GM23338 (cell line): ENCODE measurements at regions not wholly inside any gene's neighbourhood (a gene's known extent, or its start where the extent isn't known, plus 50 kb on each side); places are given as distances from the start of the nearest gene placed in this dataset.

ENCODE experiments used
- ATAC-seq: fragments of 200-7000 bp; cut with Tn5 transposase; 3 replicates; pipeline ENCODE4 v1.9.1; 2020
- DNase-seq: peaks from one replicate; pipeline ENCODE4 v3.0.0-alpha.2; 2015; ENCODE audit warnings: low spot score
- H2AFZ ChIP-seq: fragments of 200-600 bp; sonication (generic); 2 replicates; pipeline ENCODE4 v1.8.0; 2016; ENCODE audit warnings: antibody characterized with exemption, mild to moderate bottlenecking, moderate library complexity
- H3F3A ChIP-seq: fragments of 200-600 bp; sonication (generic); replicated peaks from 2 replicates; pipeline ENCODE4 v1.8.0; 2017; ENCODE audit warnings: antibody characterized with exemption, mixed run types, low read depth
- H3K27ac ChIP-seq: fragments of 200-600 bp; sonication (generic); 2 replicates; pipeline ENCODE4 v1.6.1; 2016; ENCODE audit warnings: low read depth
- H3K27me3 ChIP-seq: fragments of 200-600 bp; sonication (generic); 2 replicates; pipeline ENCODE4 v1.8.0; 2016; ENCODE audit warnings: mild to moderate bottlenecking, mixed run types, moderate library complexity; ENCODE audit not compliant: insufficient read depth
- H3K36me3 ChIP-seq: fragments of 200-600 bp; sonication (generic); 2 replicates; pipeline ENCODE4 v1.8.0; 2016; ENCODE audit warnings: mild to moderate bottlenecking; ENCODE audit not compliant: insufficient read depth
- H3K4me1 ChIP-seq: fragments of 200-600 bp; sonication (generic); 2 replicates; pipeline ENCODE4 v1.8.0; 2016; ENCODE audit warnings: mild to moderate bottlenecking, moderate library complexity; ENCODE audit not compliant: insufficient read depth
- H3K4me2 ChIP-seq: fragments of 200-600 bp; sonication (generic); 2 replicates; pipeline ENCODE4 v1.7.1; 2017; ENCODE audit warnings: mixed run types
- H3K4me3 ChIP-seq: fragments of 200-600 bp; sonication (generic); 2 replicates; pipeline ENCODE4 v1.6.1; 2016; ENCODE audit warnings: mixed run types
- H3K79me2 ChIP-seq: fragments of 200-600 bp; sonication (generic); replicated peaks from 2 replicates; pipeline ENCODE4 v1.8.0; 2017; ENCODE audit warnings: mild to moderate bottlenecking; ENCODE audit not compliant: insufficient read depth
- H3K9me2 ChIP-seq: fragments of 200-600 bp; sonication (generic); 2 replicates; pipeline ENCODE4 v1.8.0; 2017; ENCODE audit not compliant: insufficient read depth
- H4K20me1 ChIP-seq: fragments of 200-600 bp; sonication (generic); replicated peaks from 2 replicates; pipeline ENCODE4 v1.8.0; 2017; ENCODE audit warnings: mild to moderate bottlenecking; ENCODE audit not compliant: insufficient read depth
- H3K27ac Mint-ChIP-seq: 2 replicates; pipeline ENCODE4 v1.8.0; 2020; ENCODE audit warnings: inconsistent platforms, mild to moderate bottlenecking, moderate library complexity, mixed read lengths
- H3K27me3 Mint-ChIP-seq: 3 replicates; pipeline ENCODE4 v1.8.0; 2022; ENCODE audit warnings: low read depth, mild to moderate bottlenecking, moderate library complexity, mixed read lengths, inconsistent platforms; ENCODE audit not compliant: insufficient read depth, poor library complexity
- H3K36me3 Mint-ChIP-seq: 3 replicates; pipeline ENCODE4 v1.8.0; 2021; ENCODE audit warnings: low read depth, mild to moderate bottlenecking, inconsistent platforms, moderate library complexity, mixed read lengths
- H3K4me1 Mint-ChIP-seq: 3 replicates; pipeline ENCODE4 v1.8.0; 2020; ENCODE audit warnings: mild to moderate bottlenecking, inconsistent platforms, mixed read lengths
- H3K4me3 Mint-ChIP-seq: 3 replicates; pipeline ENCODE4 v1.8.0; 2021; ENCODE audit warnings: moderate library complexity, mild to moderate bottlenecking, inconsistent platforms, mixed read lengths
- H3K9me3 Mint-ChIP-seq: 3 replicates; pipeline ENCODE4 v1.8.0; 2020; ENCODE audit warnings: moderate library complexity, mild to moderate bottlenecking, inconsistent platforms, mixed read lengths
- CREB1 ChIP-seq: fragments of 250-450 bp; sonication (Bioruptor Pico); IDR thresholded peaks from 2 replicates; pipeline ENCODE4 v1.5.0; 2020; ENCODE audit warnings: low read depth, mild to moderate bottlenecking, moderate library complexity
- CTCF ChIP-seq, 2 experiments: fragments of 200-600 bp in 1 of 2; sonication (generic) in 1 of 2; conservative IDR thresholded peaks; 2 replicates each; pipeline versions ENCODE4 v1.5.1 to v1.6.1; 2016 to 2017; ENCODE audit warnings: antibody characterized with exemption in 2 of 2, low read depth in 2 of 2, mild to moderate bottlenecking in 2 of 2, moderate library complexity in 1 of 2
- ETS1 ChIP-seq: IDR thresholded peaks from 2 replicates; pipeline ENCODE4 v1.6.1; 2016; ENCODE audit warnings: antibody characterized with exemption
- EZH2phosphoT487 ChIP-seq: fragments of 200-600 bp; sonication (generic); IDR thresholded peaks from one replicate; pipeline ENCODE4 v1.8.1; 2018; ENCODE audit warnings: antibody characterized with exemption; ENCODE audit not compliant: unreplicated experiment
- JUNB ChIP-seq: IDR thresholded peaks from one replicate; pipeline ENCODE4 v1.6.1; 2016; ENCODE audit warnings: antibody characterized with exemption; ENCODE audit not compliant: unreplicated experiment
- NANOG ChIP-seq: IDR thresholded peaks from 2 replicates; pipeline ENCODE4 v1.6.1; 2016; ENCODE audit warnings: antibody characterized with exemption, borderline replicate concordance
- POLR2AphosphoS5 ChIP-seq: IDR thresholded peaks from 2 replicates; pipeline ENCODE4 v1.6.1; 2016; ENCODE audit warnings: antibody characterized with exemption, low read depth
- REST ChIP-seq: IDR thresholded peaks from one replicate; pipeline ENCODE4 v1.6.1; 2018; ENCODE audit warnings: antibody characterized with exemption; ENCODE audit not compliant: unreplicated experiment
- STAT1 ChIP-seq: IDR thresholded peaks from one replicate; pipeline ENCODE4 v1.6.1; 2016; ENCODE audit warnings: antibody characterized with exemption; ENCODE audit not compliant: unreplicated experiment
- ZNF114 ChIP-seq: fragments of 250-450 bp; sonication (Bioruptor Pico); IDR thresholded peaks from 2 replicates; pipeline ENCODE4 v1.5.0; 2020; ENCODE audit warnings: mild to moderate bottlenecking, moderate library complexity
- ZNF331 ChIP-seq: fragments of 250-450 bp; sonication (Bioruptor Pico); IDR thresholded peaks from 2 replicates; pipeline ENCODE4 v1.5.0; 2020; ENCODE audit warnings: low read depth, mild to moderate bottlenecking, moderate library complexity
- ZNF462 ChIP-seq: fragments of 250-450 bp; sonication (Bioruptor Pico); IDR thresholded peaks from 2 replicates; pipeline ENCODE4 v1.5.0; 2020; ENCODE audit warnings: mild to moderate bottlenecking, moderate library complexity

GRCh38 chr19:28563964-28564921 lies 648.7 kb downstream of the UQCRFS1 start:
- no peaks in the 10 kb centered on the region for H4K20me1 ChIP-seq
- H3K4me1 ChIP-seq = no peaks in the 10 kb centered on the region
- no peaks in the 10 kb centered on the region for H3K27me3 ChIP-seq
- Mint-ChIP-seq H3K9me3 (0 out of 3 replicates have a peak, but pooled peaks cover 5% of the 10 kb centered on the region), H3K36me3 (peaks cover 10% of the 10 kb centered on the region; the same call in 2 of the 3 replicates), H3K27ac (no peak overlapping the region; the same call in 1 of the 2 replicates), H3K27me3 (no peaks in the 10 kb centered on the region), H3K4me3 (no peak overlapping the region), H3K4me1 (peaks cover 3% of the 10 kb centered on the region; the same call in 1 of the 3 replicates)
- H3K9me2 ChIP-seq = no peaks in the 10 kb centered on the region
- H3K4me2 ChIP-seq = no peak overlapping the region
- H3K79me2 ChIP-seq = no peaks in the 10 kb centered on the region
- no peak overlapping the region for H3K4me3 ChIP-seq
- H3K27ac ChIP-seq = no peak overlapping the region
- TF ChIP-seq CREB1 (CRISPR knock-in tag) = no peak
- TF ChIP-seq ZNF114 = no peak
- TF ChIP-seq REST = no peak
- TF ChIP-seq CTCF (conservative IDR thresholded peaks at IDR 0.05; ENCODE audit: low read depth in 2 of 2) = no peak
- TF ChIP-seq ETS1 = no peak
- TF ChIP-seq JUNB = no peak
- no peak for TF ChIP-seq POLR2AphosphoS5
- no peak for TF ChIP-seq ZNF331
- no peak for TF ChIP-seq NANOG
- TF ChIP-seq ZNF462 (CRISPR knock-in tag) = no peak
- no peak for TF ChIP-seq EZH2phosphoT487
- TF ChIP-seq STAT1 = no peak
- DNase-seq = no peak
- H3K36me3 ChIP-seq = no peaks in the 10 kb centered on the region
- no peaks in the 10 kb centered on the region for H3F3A ChIP-seq
- no peak overlapping the region for H2AFZ ChIP-seq
- ATAC-seq = no peak
